GM10248 (cell line): ENCODE measurements at regions not wholly inside any gene's neighbourhood (a gene's known extent, or its start where the extent isn't known, plus 50 kb on each side); places are given as distances from the start of the nearest gene placed in this dataset.

Experiments
- CTCF ChIA-PET: fragments of 300-600 bp; sonication (Branson Sonifier 250); formaldehyde crosslinking; extraction: SDS; loops from one replicate; lab custom pipeline; 2021; ENCODE audit warnings: antibody characterized with exemption; lab: Yijun Ruan, JAX
- POLR2A ChIA-PET: fragments of 350-650 bp; sonication (Branson Sonifier 250); formaldehyde crosslinking; extraction: SDS; loops from one replicate; lab custom pipeline; 2020; ENCODE audit warnings: antibody characterized with exemption; lab: Yijun Ruan, JAX
- DNase-seq: peaks from one replicate; pipeline ENCODE4 v3.0.0; 2012; ENCODE audit errors: extremely low spot score
- TF ChIP-seq, protein P1 (sequence below): IDR thresholded peaks from 2 replicates; pipeline ENCODE4 v1.5.1; 2012; ENCODE audit warnings: mild to moderate bottlenecking, low read depth; ENCODE audit errors: extremely low read depth, missing control alignments, control extremely low read depth

DNA sequence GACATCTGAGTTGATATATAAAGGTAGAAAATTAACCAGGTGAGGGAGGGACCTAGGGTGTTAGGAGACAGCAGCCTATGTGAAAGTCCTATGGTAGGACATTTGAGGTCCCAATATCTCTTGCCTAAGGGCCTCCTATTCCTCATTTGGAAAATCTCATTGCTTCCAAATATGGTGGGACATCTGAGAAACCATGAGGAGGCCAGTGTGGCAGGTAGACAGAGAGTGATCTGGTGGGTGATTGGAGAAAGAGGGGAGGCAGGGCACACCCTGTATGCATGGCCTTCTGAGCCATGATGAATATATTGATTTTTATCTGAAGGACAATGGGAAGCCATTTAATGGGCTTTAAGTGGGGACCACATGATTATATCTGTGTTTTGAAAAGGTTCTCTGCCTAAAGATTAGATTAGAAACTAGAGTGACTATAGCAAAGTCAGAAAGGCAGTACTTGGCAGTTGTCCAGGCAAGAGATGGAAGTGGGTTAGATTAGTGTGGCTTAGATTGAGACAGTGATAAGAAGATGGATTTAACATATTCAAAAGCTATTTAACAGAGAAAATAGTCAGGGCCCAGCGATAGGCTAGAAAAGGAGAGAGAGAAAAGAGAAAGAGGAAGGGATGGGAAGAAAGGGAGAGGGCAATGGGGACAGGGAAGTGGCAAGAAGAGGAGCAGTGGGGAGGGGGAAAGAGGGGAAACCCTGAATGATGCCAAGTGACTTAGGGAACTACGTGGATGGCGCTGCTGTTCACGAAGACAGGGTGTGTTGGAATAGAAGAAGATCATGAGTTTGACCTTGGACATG, 237.2 kb upstream of the SRRM4 start:
- CTCF ChIA-PET = no interaction called here
- DNase-seq = no peak
- TF ChIP-seq, protein P1, sequence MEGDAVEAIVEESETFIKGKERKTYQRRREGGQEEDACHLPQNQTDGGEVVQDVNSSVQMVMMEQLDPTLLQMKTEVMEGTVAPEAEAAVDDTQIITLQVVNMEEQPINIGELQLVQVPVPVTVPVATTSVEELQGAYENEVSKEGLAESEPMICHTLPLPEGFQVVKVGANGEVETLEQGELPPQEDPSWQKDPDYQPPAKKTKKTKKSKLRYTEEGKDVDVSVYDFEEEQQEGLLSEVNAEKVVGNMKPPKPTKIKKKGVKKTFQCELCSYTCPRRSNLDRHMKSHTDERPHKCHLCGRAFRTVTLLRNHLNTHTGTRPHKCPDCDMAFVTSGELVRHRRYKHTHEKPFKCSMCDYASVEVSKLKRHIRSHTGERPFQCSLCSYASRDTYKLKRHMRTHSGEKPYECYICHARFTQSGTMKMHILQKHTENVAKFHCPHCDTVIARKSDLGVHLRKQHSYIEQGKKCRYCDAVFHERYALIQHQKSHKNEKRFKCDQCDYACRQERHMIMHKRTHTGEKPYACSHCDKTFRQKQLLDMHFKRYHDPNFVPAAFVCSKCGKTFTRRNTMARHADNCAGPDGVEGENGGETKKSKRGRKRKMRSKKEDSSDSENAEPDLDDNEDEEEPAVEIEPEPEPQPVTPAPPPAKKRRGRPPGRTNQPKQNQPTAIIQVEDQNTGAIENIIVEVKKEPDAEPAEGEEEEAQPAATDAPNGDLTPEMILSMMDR = no peak
- POLR2A ChIA-PET = no interaction called here

DNA sequence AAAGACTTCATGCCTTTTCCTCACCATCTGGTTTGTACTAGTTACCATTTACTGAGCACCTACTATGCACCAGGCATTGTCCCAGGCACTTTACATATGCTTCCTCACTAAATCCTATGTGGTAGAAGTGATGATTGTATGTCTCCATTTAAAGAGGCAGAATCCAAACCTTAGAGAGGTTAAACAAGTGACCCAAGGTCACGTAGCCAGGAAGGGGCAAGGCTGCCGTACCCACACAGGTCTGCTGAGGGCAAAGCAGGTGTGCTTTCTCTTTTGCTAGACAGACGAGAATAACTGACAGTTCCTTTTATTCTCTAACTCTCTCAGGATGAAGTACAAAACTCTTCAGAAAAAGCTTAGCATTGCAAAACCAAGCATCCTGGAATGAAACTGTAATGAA, 235.2 kb upstream of the SRRM4 start:
- ChIA-PET POLR2A (no interaction called here), CTCF (no interaction called here)
- TF ChIP-seq, protein P1 = no peak
- DNase-seq = no peak

DNA sequence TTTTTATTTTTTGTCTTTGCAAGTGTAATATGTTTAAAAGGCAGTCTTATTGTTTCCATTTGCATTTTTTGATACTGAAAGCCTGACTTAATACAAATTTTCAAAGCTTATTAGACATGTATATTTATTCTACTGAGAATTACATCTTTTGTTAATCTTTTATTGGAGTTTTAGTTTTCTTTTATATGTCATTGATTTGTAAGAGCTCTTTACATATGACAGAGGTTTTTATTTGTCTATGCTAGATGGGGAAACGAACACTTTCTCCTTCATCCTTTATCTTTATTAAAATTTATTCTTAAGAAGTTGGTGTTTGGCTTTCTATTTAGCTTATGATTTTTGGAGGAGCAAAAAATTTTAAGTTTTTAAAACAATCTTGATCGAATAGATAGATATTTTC, 234.4 kb upstream of the SRRM4 start:
- CTCF ChIA-PET = interaction anchor here (0.7 kb wide), 1 partner anchor 12 kb away, joined by 4 read pairs; no protein-coding TSS in a partner anchor
- POLR2A ChIA-PET = no interaction called here
- TF ChIP-seq, protein P1 = no peak
- no peak for DNase-seq

DNA sequence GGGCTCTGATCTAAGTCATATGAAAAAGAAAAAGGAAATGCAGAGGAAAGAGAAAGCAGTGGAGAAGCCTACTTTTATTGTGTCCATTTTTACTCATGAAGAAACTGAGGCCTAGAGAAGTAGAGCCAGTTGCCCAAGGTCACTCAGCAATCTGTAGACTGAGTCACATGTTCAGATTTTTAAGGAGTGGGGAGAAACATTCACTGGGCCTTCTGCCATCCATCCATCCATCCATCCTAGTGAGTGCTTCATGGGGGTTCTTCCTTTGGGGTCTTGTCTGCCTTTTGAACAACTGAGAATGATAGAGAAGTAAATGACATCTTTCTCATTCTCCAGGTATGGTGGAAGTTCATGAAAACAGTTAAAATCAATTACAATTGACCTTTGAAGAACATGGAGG, 233.6 kb upstream of the SRRM4 start:
- DNase-seq = no peak
- POLR2A ChIA-PET = no interaction called here
- TF ChIP-seq, protein P1 = no peak
- CTCF ChIA-PET = no interaction called here

DNA sequence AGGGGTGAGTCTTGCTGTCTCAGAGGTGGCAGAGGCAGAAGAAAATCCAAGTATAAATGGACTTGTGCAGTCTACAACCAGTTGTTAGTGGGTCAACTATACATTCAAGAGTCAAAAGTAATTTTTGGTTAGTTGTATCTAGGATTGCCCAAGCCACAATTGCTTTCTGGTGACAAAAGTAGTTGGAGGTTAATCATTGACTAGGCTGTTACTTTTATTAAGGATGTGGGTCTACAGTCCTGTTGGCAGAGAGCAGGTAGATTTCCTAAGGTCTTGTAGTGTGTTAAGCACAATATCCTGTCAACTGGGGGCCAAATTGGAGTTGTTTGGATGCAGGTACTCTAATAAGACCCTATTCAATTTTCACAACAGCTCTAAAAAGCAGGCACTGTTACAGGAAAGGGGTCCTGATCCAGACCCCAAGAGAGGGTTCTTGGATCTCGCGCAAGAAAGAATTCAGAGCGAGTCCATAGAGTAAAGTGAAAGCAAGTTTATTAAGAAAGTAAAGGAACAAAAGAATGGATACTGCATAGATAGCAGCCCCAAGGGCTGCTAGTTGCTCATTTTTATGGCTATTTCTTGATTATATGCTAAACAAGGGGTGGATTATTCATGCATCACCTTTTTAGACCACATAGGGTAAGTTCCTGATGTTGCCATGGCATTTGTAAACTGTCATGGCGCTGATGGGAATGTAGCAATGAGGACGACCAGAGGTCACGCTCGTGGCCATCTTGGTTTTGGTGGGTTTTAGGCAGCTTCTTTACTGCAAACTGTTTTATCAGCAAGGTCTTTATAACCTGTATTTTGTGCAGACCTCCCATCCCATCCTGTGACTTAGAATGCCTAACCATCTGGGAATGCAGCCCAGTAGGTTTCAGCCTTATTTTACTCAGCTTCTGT, 232.6 kb upstream of the SRRM4 start:
- TF ChIP-seq, protein P1 = no peak

DNA sequence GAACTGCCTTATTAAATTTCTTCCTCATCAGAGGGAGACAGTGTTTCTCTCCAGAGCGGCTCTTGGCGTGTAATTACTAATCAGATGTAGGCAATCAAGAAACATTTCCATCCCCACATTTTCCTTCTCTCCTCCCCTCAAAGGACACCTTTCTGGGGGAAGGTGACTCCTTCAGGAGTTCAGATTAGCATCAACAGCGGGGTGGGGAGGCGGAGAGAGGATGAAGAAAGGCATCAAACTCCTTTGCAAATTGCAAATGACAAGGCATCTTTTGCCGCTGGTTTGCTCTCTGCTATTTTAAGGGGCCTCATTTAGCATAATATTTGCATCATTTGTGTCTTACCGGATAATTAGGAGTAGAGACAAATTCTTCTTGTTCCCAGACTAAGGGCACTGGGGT, 231.7 kb upstream of the SRRM4 start:
- DNase-seq = no peak
- TF ChIP-seq, protein P1 = no peak
- CTCF ChIA-PET = no interaction called here
- POLR2A ChIA-PET = no interaction called here

More for the DNA sequence above, 232.6 kb upstream of the SRRM4 start:
- ChIA-PET CTCF (no interaction called here), POLR2A (no interaction called here)
- DNase-seq = no peak
